ENCODE measurements at regions not wholly inside any gene's neighbourhood (a gene's known extent, or its start where the extent isn't known, plus 50 kb on each side); places are given as distances from the start of the nearest gene placed in this dataset.

DNA sequence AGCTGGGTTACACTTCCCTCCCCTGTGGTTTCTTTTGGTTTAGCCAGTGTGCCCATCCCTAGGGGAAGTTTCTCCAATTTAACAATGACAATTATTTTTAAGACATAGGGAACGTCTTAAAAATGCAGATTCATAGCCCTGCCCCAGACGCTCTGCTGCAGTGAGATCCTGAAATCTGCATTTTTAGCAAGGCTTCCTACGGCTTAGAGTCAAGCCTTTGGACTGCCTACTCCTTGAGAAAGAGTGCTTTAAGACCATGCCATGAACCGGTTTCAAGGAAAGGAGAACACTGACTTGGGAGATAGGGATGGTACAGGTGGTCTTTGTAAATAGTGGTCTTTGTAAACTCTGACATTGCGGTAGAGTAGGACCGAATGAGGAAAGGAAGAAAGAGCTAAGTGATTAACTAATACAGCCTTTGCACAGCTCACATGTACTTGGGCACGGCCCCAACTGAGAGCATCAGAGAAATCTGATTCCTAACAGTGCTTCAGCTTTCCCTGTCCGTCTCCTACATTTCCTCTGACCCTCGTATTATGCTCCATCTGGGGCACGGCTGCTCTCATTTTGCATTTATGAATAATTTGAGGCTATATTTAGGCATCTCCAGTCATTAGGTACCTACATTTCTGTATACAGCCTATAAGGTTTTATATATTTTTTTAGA, 217.6 kb upstream of the TANK start:
- H3K27ac Mint-ChIP-seq, result no peak overlapping the region
- H3K36me3 Mint-ChIP-seq (ENCODE audit: low read depth), result no peaks in the 10 kb centered on the region
- no peak overlapping the region for H3K4me3 Mint-ChIP-seq
- no peaks in the 10 kb centered on the region for H3K27me3 Mint-ChIP-seq (ENCODE audit: low read depth)
- no peak for DNase-seq (ENCODE audit: low spot score)
- peaks cover 5% of the 10 kb centered on the region for H3K4me1 Mint-ChIP-seq (ENCODE audit: low read depth)
- no peaks in the 10 kb centered on the region for H3K9me3 Mint-ChIP-seq

DNA sequence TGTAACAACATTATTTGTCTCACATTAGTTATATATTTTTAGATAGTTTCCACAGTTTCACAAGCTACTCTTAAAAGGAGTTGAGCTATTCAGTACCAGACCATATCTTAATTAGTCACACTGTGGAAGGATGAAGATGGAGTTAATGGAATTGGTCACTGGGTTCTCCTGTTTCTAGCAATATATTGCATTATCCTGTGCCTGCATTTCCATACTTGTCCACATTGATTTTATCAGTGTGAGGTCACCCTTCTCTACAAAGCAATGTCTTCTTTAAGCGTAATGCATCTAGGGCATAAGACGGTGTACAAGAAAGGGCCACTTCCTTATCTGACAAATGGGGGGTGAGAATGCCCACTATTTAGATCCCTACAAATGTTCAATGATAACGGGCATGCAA, 216.8 kb upstream of the TANK start:
- DNase-seq (ENCODE audit: low spot score), result no peak
- no peak overlapping the region for H3K4me3 Mint-ChIP-seq
- no peaks in the 10 kb centered on the region for H3K27me3 Mint-ChIP-seq (ENCODE audit: low read depth)
- no peaks in the 10 kb centered on the region for H3K36me3 Mint-ChIP-seq (ENCODE audit: low read depth)
- H3K9me3 Mint-ChIP-seq, result no peaks in the 10 kb centered on the region
- H3K27ac Mint-ChIP-seq, result no peak overlapping the region
- H3K4me1 Mint-ChIP-seq (ENCODE audit: low read depth), result peaks cover 5% of the 10 kb centered on the region

DNA sequence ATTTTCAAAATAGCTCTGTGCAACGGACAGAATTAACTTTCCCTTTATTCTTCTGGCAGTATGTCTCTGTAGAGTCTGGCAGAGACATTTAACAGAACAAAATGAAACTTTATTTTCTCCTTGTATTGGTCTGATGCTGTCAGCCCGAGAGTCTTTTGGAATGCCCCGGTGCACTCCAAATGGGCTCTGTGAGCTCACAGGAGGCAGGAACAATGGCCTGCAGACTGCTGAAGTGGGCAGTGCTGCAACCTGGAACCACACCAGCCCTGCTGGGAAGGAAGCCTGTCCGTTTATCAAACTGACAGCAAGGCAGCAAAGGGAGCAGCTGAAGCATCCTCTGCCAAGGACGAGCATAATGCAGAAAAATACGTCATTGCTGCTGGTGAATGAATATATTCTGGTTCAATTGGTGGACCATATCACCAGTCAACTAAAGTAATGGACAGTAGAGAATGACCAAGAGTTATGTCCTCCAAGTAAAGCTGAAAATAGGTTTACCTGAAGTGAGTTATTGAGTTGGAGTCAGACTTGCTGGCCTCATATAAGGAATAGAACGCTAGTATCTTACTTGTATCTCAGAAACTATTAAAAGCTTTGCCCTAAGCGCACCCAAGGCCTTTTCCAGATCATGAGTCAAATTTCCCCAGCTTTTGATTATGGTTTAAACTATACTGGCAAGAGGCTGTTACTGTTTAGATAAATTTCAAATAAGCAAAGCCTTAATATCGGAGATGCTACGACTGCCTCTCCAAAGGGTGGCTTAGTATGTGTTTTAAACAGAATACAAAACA, 207.6 kb upstream of the TANK start:
- no peak for DNase-seq (ENCODE audit: low spot score)
- Mint-ChIP-seq H3K4me1 (ENCODE audit: low read depth) (no peaks in the 10 kb centered on the region), H3K4me3 (no peak overlapping the region), H3K27ac (no peak overlapping the region), H3K9me3 (no peaks in the 10 kb centered on the region), H3K36me3 (ENCODE audit: low read depth) (no peaks in the 10 kb centered on the region), H3K27me3 (ENCODE audit: low read depth) (peaks cover 4% of the 10 kb centered on the region)

DNA sequence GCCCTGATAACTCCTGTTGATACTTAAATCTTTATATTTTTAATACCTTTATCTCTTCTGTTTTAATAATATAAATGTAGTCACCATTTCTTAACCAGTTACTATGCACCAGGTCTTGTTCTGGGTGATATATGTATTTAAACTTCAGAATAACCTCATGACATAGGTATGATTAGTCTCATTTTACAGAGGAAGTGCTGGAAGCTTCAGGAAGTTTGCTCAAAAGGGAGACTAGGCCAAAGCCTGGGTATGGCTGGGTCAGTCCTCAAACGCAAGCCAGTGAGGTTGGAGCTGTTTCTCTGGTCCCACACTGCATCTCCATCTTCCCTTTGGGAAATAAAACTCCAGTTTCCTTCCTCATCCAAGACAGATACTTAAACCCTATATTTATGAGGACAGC, 204.7 kb upstream of the TANK start:
- Mint-ChIP-seq H3K9me3 (no peaks in the 10 kb centered on the region), H3K4me1 (ENCODE audit: low read depth) (no peaks in the 10 kb centered on the region), H3K36me3 (ENCODE audit: low read depth) (no peaks in the 10 kb centered on the region), H3K27me3 (ENCODE audit: low read depth) (peaks cover 4% of the 10 kb centered on the region), H3K4me3 (no peak overlapping the region), H3K27ac (no peak overlapping the region)
- no peak for DNase-seq (ENCODE audit: low spot score)

DNA sequence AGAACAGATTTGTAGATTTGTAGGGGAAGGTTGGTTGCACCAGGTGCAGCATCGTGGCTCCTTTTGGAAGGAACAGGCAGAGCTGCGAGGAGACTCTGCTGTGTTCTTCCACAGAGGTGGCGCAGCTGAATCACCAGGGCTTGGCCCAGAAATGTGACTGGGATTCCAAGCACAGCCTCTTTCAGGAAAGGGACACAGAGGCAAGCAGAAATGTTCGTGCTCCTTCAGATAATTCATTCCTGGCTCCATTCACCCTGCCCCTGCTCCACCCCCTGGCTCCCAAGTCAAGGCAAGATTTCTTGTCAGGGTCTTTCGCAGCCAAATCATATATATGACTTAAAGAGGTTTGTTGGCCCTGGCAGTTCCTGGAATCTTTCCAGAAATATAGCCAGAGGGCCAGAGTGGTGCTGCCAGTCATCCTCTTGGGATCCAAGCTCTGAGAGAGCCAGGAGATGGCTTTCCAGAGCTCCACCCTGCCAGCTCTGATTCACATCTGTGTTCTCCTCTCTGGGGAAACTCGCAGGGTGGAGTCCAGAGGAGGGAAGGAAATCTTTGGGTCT, 203.9 kb upstream of the TANK start:
- Mint-ChIP-seq H3K4me3 (no peak overlapping the region), H3K4me1 (ENCODE audit: low read depth) (no peaks in the 10 kb centered on the region), H3K9me3 (no peaks in the 10 kb centered on the region), H3K27me3 (ENCODE audit: low read depth) (peaks cover 4% of the 10 kb centered on the region), H3K27ac (no peak overlapping the region), H3K36me3 (ENCODE audit: low read depth) (no peaks in the 10 kb centered on the region)
- no peak for DNase-seq (ENCODE audit: low spot score)

DNA sequence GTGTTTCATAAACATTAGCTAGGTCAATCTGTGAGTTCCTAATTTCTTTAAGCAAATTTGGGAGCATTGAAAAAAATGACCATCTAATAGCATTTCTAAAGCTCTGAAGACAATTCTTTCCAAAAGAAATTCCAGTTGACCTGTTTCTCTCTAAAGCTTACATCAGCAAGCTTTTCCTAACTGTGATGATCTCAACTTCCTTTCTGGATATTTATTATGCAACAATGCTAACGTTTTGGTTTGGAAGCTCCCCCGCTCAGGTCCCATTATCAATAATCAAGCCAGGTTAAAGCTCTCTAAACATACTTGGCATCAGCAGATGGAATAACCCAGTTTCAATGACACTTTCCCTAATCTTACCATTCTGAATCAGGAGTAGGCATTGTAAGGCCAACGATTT, 196.3 kb upstream of the TANK start:
- H3K36me3 Mint-ChIP-seq (ENCODE audit: low read depth), result no peaks in the 10 kb centered on the region
- no peaks in the 10 kb centered on the region for H3K4me1 Mint-ChIP-seq (ENCODE audit: low read depth)
- DNase-seq (ENCODE audit: low spot score), result no peak
- H3K9me3 Mint-ChIP-seq, result no peaks in the 10 kb centered on the region
- H3K27me3 Mint-ChIP-seq (ENCODE audit: low read depth), result peaks cover 16% of the 10 kb centered on the region
- H3K4me3 Mint-ChIP-seq, result no peak overlapping the region
- no peak overlapping the region for H3K27ac Mint-ChIP-seq

DNA sequence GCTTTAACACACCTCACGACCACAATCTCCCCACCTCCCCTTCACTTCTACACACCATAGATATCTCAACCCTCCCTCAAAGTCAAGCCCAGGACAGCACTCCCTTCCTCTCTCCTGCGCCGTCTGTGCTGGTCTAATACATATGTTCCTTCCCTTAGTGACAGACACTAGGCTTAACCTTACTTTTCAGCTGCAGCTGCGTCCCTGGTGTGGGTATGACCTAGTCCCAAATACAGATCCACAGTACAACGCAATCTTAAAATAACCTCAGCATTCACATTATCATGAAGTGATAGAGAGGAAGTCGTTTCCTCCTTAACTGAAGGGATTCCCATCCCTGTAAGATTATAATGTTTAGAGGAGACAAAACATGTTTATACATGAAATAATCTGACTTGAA, 192.7 kb upstream of the TANK start:
- no peaks in the 10 kb centered on the region for H3K9me3 Mint-ChIP-seq
- no peak for DNase-seq (ENCODE audit: low spot score)
- no peak overlapping the region for H3K27ac Mint-ChIP-seq
- no peaks in the 10 kb centered on the region for H3K4me1 Mint-ChIP-seq (ENCODE audit: low read depth)
- no peak overlapping the region for H3K4me3 Mint-ChIP-seq
- H3K27me3 Mint-ChIP-seq (ENCODE audit: low read depth), result peaks cover 18% of the 10 kb centered on the region
- H3K36me3 Mint-ChIP-seq (ENCODE audit: low read depth), result no peaks in the 10 kb centered on the region

DNA sequence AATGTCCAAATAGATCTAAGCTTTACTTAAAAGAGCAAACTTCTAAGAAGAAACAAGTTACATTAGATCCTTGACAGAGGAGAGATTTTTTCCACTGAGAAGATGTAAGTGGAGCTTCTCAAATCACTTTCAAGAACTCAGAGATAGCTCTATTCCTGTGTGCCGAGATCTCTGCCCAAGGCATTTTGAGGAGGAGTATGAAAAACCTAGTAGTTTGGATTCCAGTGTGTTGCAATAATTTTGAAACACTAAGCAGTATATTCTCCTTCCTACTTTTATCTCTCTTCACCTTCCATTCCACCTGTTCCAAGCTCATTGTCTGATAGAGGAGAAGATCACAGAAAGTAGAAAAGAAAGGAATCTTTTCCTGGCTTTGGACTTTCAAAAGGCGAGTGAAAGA, 192.0 kb upstream of the TANK start:
- no peaks in the 10 kb centered on the region for H3K9me3 Mint-ChIP-seq
- H3K27me3 Mint-ChIP-seq (ENCODE audit: low read depth), result peaks cover 18% of the 10 kb centered on the region
- H3K4me1 Mint-ChIP-seq (ENCODE audit: low read depth), result no peaks in the 10 kb centered on the region
- H3K27ac Mint-ChIP-seq, result no peak overlapping the region
- H3K4me3 Mint-ChIP-seq, result no peak overlapping the region
- no peak for DNase-seq (ENCODE audit: low spot score)
- H3K36me3 Mint-ChIP-seq (ENCODE audit: low read depth), result no peaks in the 10 kb centered on the region

DNA sequence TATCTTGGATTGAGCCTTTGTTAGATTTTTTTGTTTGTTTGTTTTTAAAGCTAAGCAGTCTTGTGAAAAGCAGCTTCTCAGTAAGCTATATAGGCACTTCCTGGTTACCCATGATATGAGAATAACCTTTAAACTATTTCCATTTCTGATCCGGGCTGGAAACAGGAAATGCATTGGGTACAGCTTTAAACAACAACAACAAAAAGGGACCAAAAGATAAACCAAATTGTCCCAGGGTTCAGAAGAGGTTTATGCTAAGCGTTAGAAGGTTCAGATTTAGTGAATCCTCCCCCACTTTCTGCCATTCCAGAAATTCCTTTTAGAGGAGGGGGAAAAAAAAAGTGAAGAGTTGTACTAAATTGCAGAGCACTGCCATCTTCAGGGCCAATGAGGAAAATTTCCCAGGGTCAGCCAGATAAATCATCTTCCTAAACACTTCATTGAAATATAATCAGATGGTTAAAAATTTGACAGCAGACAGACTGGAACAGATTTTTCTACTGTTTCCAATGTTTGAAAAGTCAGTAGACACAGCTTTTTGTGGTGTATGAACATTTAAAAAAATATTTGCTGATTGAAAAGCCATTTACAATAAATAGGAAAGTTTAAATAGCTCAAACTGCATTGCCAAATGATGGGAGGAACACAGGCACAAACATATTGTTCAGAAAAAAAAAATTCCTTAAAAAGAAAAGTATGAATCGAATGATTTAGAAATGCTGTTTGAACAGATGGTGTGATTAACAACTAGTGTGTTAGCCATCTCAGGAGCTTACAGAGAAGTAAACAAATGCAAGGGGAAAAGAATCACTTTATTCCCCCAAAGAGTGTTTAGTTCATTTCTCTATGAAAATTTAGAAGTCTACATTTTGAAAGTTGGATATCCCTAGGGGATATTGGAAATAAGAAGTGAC, 189.9 kb upstream of the TANK start:
- H3K27me3 Mint-ChIP-seq (ENCODE audit: low read depth), result peaks cover 20% of the 10 kb centered on the region
- H3K9me3 Mint-ChIP-seq, result no peaks in the 10 kb centered on the region
- no peak overlapping the region for H3K4me3 Mint-ChIP-seq
- no peaks in the 10 kb centered on the region for H3K4me1 Mint-ChIP-seq (ENCODE audit: low read depth)
- DNase-seq (ENCODE audit: low spot score), result no peak
- no peaks in the 10 kb centered on the region for H3K36me3 Mint-ChIP-seq (ENCODE audit: low read depth)
- no peak overlapping the region for H3K27ac Mint-ChIP-seq

DNA sequence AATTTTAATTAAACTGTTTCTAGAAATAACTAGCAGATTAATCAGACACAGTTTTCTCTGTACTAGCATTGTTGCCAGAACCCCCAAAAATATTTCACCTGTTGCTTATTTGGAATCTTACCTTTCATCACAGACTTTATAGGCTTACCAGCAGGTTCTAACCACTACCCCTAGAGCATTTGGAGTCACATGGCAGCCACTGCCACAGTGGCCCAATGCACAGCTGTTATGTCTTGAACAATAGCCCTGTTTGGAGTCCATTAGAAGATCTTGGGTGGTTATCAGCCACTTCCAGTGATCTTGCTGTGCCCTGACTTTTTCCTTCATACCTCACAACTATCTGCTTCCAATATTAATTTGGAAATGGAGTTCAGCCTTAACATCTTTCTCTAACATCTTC, 186.2 kb upstream of the TANK start:
- DNase-seq (ENCODE audit: low spot score), result no peak
- Mint-ChIP-seq H3K4me3 (no peak overlapping the region), H3K27ac (no peak overlapping the region), H3K36me3 (ENCODE audit: low read depth) (no peaks in the 10 kb centered on the region), H3K4me1 (ENCODE audit: low read depth) (no peaks in the 10 kb centered on the region), H3K9me3 (no peaks in the 10 kb centered on the region), H3K27me3 (ENCODE audit: low read depth) (peaks cover 11% of the 10 kb centered on the region)

DNA sequence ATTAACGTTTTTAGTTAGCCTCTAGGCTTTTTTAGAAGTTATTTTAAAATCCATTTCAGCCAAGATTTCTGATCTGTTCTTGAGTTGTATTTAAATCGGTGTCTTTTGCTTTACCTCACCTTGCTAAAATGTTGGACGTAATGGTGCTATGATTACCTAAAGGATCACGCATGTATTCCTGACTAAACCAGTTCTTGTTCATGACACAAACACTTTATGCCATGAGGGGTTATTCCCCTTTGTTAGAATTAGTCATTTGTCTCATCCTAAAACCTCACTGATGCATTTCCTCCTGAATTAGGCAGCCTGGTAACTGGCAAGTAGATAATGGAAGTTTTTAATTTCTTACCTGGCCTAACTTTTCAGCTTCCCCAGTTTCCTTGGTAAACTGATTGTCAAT, 185.4 kb upstream of the TANK start:
- Mint-ChIP-seq H3K4me1 (ENCODE audit: low read depth) (no peaks in the 10 kb centered on the region), H3K27me3 (ENCODE audit: low read depth) (peaks cover 11% of the 10 kb centered on the region), H3K4me3 (no peak overlapping the region), H3K27ac (no peak overlapping the region), H3K36me3 (ENCODE audit: low read depth) (no peaks in the 10 kb centered on the region), H3K9me3 (no peaks in the 10 kb centered on the region)
- DNase-seq (ENCODE audit: low spot score), result no peak

DNA sequence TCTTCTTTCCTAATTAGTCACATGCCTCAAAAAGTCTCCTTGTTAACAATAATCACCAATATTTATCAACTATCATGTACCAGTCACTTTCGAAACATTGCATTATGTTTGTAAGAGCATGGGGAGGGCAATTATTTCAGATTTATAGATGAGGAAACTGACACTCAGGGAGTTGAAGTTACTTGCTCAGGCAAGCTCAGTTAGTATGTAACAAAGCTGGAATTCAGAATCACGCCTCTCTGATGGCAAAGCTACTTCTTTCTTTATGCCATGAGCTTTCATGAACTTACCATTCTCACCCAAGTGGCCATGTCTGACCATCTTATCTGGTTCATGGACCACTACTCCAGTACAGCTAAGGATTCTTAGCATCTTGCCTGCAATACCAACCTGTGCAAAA, 183.4 kb upstream of the TANK start:
- Mint-ChIP-seq H3K9me3 (no peaks in the 10 kb centered on the region), H3K36me3 (ENCODE audit: low read depth) (no peaks in the 10 kb centered on the region), H3K27ac (no peak overlapping the region), H3K27me3 (ENCODE audit: low read depth) (peaks cover 15% of the 10 kb centered on the region), H3K4me1 (ENCODE audit: low read depth) (no peaks in the 10 kb centered on the region), H3K4me3 (no peak overlapping the region)
- no peak for DNase-seq (ENCODE audit: low spot score)

DNA sequence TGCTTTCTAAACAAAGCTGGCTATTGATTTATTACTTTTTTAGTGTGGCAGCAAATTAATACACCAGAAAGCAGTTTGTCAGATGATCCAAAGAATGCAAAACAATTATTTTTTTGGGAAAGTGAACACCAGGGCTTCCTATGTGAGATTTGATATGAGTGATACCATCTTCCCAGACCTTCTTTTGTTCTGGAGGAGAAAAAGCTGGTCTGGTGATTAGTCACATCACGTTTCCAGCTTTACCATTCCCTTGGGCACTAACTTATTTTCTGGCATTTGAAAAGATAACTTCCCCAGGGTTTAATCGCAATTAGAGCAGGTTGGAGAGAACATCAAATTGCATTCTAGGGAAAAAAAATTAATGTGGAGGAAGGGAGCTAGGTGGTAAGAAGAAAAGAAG, 182.9 kb upstream of the TANK start:
- H3K4me1 Mint-ChIP-seq (ENCODE audit: low read depth), result no peaks in the 10 kb centered on the region
- no peaks in the 10 kb centered on the region for H3K9me3 Mint-ChIP-seq
- peaks cover 19% of the 10 kb centered on the region for H3K27me3 Mint-ChIP-seq (ENCODE audit: low read depth)
- no peak overlapping the region for H3K27ac Mint-ChIP-seq
- no peaks in the 10 kb centered on the region for H3K36me3 Mint-ChIP-seq (ENCODE audit: low read depth)
- H3K4me3 Mint-ChIP-seq, result no peak overlapping the region
- DNase-seq (ENCODE audit: low spot score), result no peak

DNA sequence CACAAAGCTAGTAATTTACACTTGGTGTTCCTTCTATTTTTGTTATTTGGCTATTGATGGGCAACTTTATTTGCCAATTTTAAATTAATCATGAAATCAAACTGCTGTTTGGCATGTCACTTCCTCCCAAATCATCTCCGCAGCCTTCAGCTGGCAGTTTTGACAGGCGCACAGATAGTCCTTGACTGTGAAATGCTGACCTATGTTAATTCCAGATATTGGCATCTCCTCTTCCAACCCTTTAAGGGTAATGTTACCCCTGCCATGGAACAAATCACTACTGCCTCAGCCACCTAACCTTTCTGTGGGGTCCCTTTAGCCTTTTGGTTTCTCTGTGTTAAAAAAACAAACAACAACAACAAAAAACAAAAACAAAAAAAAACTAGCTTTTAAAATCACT, 182.4 kb upstream of the TANK start:
- DNase-seq (ENCODE audit: low spot score), result no peak
- no peaks in the 10 kb centered on the region for H3K36me3 Mint-ChIP-seq (ENCODE audit: low read depth)
- no peaks in the 10 kb centered on the region for H3K9me3 Mint-ChIP-seq
- no peak overlapping the region for H3K4me3 Mint-ChIP-seq
- no peaks in the 10 kb centered on the region for H3K4me1 Mint-ChIP-seq (ENCODE audit: low read depth)
- peaks cover 19% of the 10 kb centered on the region for H3K27me3 Mint-ChIP-seq (ENCODE audit: low read depth)
- no peak overlapping the region for H3K27ac Mint-ChIP-seq
